K562 (cell line): ENCODE measurements at regions not wholly inside any gene's neighbourhood (a gene's known extent, or its start where the extent isn't known, plus 50 kb on each side); places are given as distances from the start of the nearest gene placed in this dataset.

Experiments
- ATAC-seq: fragments of 200-7000 bp; cut with Tn5 transposase; 3 replicates; pipeline ENCODE4 v1.9.1; 2020; ENCODE audit warnings: moderate library complexity
- BruUV-seq: library from RNA; stranded (reverse); fragments of 400-500 nt; replicated peaks from 2 replicates; lab custom pipeline; 2021; lab: Mats Ljungman, UMichigan
- CTCF ChIA-PET: fragments of 300-600 bp; formaldehyde crosslinking; extraction: SDS; loops from one replicate; lab custom pipeline; 2021; ENCODE audit warnings: low intra/inter-chr PET ratio; lab: Yijun Ruan, JAX
- POLR2A ChIA-PET: fragments of 300-600, 350-650 bp; sonication (Branson Sonifier 250); formaldehyde crosslinking; extraction: SDS; loops from one replicate; lab custom pipeline; 2021; ENCODE audit warnings: antibody characterized with exemption, inconsistent platforms; lab: Yijun Ruan, JAX
- DNase-seq, 4 experiments: peaks; one replicate each; pipeline versions ENCODE4 v3.0.0 to v3.0.0-alpha.2; 2011 to 2018; ENCODE audit warnings: low spot score in 3 of 4, mixed read lengths in 3 of 4; ENCODE audit errors: extremely low read depth in 1 of 4
- FAIRE-seq: peaks from 2 replicates; lab custom pipeline; 2011; peaks lifted over from hg19 to GRCh38; lab: Jason Lieb, UNC
- H2AFZ ChIP-seq: 2 replicates; pipeline ENCODE4 v1.6.0; 2011; ENCODE audit warnings: low read depth, low read length, control low read depth, inconsistent platforms
- H3K27ac ChIP-seq: fragments of 200-600 bp; 3 replicates; pipeline ENCODE4 v1.8.0; 2011; ENCODE audit warnings: low read depth, mild to moderate bottlenecking, control low read depth, inconsistent platforms, low read length, moderate library complexity, mixed read lengths; ENCODE audit errors: extremely low read depth
- H3K27me3 ChIP-seq, 2 experiments: fragments of 300-600 bp in 1 of 2; 2 replicates in 1 of 2; 3 replicates in 1 of 2; pipeline versions ENCODE4 v1.6.0 to v1.8.0; 2011; ENCODE audit warnings: inconsistent platforms in 2 of 2, low read length in 2 of 2, mild to moderate bottlenecking in 1 of 2, mixed read lengths in 1 of 2, moderate library complexity in 1 of 2; ENCODE audit not compliant: control insufficient read depth in 2 of 2, insufficient read depth in 2 of 2
- H3K36me3 ChIP-seq: fragments of 300-600 bp; 3 replicates; pipeline ENCODE4 v1.8.0; 2011; ENCODE audit warnings: mild to moderate bottlenecking, low read length, inconsistent platforms; ENCODE audit not compliant: control insufficient read depth, insufficient read depth
- H3K4me1 ChIP-seq, 2 experiments: fragments of 200-600 bp in 1 of 2; replicated peaks in 1 of 2; 2 replicates in 1 of 2; 3 replicates in 1 of 2; pipeline versions ENCODE4 v1.5.1 to v1.8.0; 2011; ENCODE audit warnings: inconsistent platforms in 2 of 2, low read length in 2 of 2, mild to moderate bottlenecking in 1 of 2, mixed read lengths in 1 of 2, moderate library complexity in 1 of 2; ENCODE audit not compliant: control insufficient read depth in 2 of 2, insufficient read depth in 2 of 2
- H3K4me2 ChIP-seq: 2 replicates; pipeline ENCODE4 v1.6.1; 2011; ENCODE audit warnings: low read length, control low read depth, inconsistent platforms, mixed read lengths; ENCODE audit not compliant: insufficient read depth
- H3K4me3 ChIP-seq: fragments of 200-600 bp; sonication (generic), shearing (Covaris generic); 2 replicates; pipeline ENCODE4 v1.5.1; 2016; ENCODE audit warnings: control low read depth, inconsistent platforms
- H3K79me2 ChIP-seq: fragments of 200-600 bp; 3 replicates; pipeline ENCODE4 v1.8.0; 2011; ENCODE audit warnings: low read length, inconsistent platforms; ENCODE audit not compliant: control insufficient read depth, insufficient read depth
- H3K9ac ChIP-seq, 2 experiments: 2 replicates each; pipeline versions ENCODE4 v1.6.0 to v1.6.1; 2011; ENCODE audit warnings: low read depth in 2 of 2, low read length in 2 of 2, control low read depth in 1 of 2, inconsistent platforms in 1 of 2, mild to moderate bottlenecking in 1 of 2, mixed read lengths in 1 of 2; ENCODE audit not compliant: insufficient read depth in 1 of 2
- H3K9me1 ChIP-seq: one replicate; pipeline ENCODE4 v1.6.0; 2011; ENCODE audit warnings: inconsistent platforms, mild to moderate bottlenecking, low read length, moderate library complexity; ENCODE audit not compliant: control insufficient read depth, insufficient read depth
- H3K9me3 ChIP-seq: replicated peaks from 2 replicates; pipeline ENCODE4 v1.5.1; 2011; ENCODE audit warnings: low read depth, low read length, inconsistent platforms; ENCODE audit not compliant: control insufficient read depth, insufficient read depth
- H4K20me1 ChIP-seq: replicated peaks from 2 replicates; pipeline ENCODE4 v1.6.1; 2011; ENCODE audit warnings: low read length, inconsistent platforms, mixed read lengths; ENCODE audit not compliant: control insufficient read depth, insufficient read depth
- ATF3 ChIP-seq, 2 experiments: fragments of 450-650 bp in 1 of 2; sonication (generic) in 1 of 2; formaldehyde crosslinking in 1 of 2; IDR thresholded peaks in 1 of 2; conservative IDR thresholded peaks in 1 of 2; 2 replicates each; pipeline versions ENCODE4 v1.6.1 to v1.8.1; 2016 to 2023; ENCODE audit warnings: mild to moderate bottlenecking in 2 of 2, moderate library complexity in 2 of 2, inconsistent platforms in 1 of 2, missing genetic modification reagents in 1 of 2
- E4F1 ChIP-seq: fragments of 250-450 bp; sonication (Bioruptor Pico); IDR thresholded peaks from 2 replicates; pipeline ENCODE4 v1.5.0; 2021; ENCODE audit warnings: mild to moderate bottlenecking, borderline replicate concordance
- GABPB2 ChIP-seq: fragments of 250-450 bp; sonication (Bioruptor Pico); conservative IDR thresholded peaks from 2 replicates; pipeline ENCODE4 v1.5.1; 2021; ENCODE audit warnings: mild to moderate bottlenecking
- GTF2B ChIP-seq: IDR thresholded peaks from 2 replicates; pipeline ENCODE4 v1.6.1; 2011; ENCODE audit not compliant: insufficient read length; ENCODE audit errors: extremely low read depth
- MTA3 ChIP-seq: fragments of 450-650 bp; formaldehyde crosslinking; IDR thresholded peaks from 2 replicates; pipeline ENCODE4 v1.6.1; 2017; ENCODE audit warnings: mild to moderate bottlenecking, borderline replicate concordance
- POLR2A ChIP-seq: fragments of 450-650 bp; conservative IDR thresholded peaks from 2 replicates; pipeline ENCODE4 v1.6.1; 2016
- PRPF4 ChIP-seq: fragments of 200-400 bp; formaldehyde crosslinking; IDR thresholded peaks from one replicate; pipeline ENCODE4 v1.6.1; 2017; ENCODE audit warnings: low read length, low read depth, mild to moderate bottlenecking; ENCODE audit not compliant: insufficient read depth, poor library complexity, severe bottlenecking
- ZKSCAN1 ChIP-seq: fragments of 150-350 bp; IDR thresholded peaks from 2 replicates; pipeline ENCODE4 v1.6.1; 2016; ENCODE audit warnings: low read depth, low read length
- ZNF124 ChIP-seq: sonication (generic); formaldehyde crosslinking; IDR thresholded peaks from 2 replicates; pipeline ENCODE4 v1.8.1; 2022; ENCODE audit warnings: missing genetic modification reagents
- WGBS: fragments of 100-300 bp; shearing (Covaris generic); methylation state at CpG from one replicate; pipeline ENCODE4 v1.1.6; 2016; ENCODE audit warnings: low coverage, mixed read lengths; ENCODE audit not compliant: insufficient coverage; ENCODE audit errors: missing lambda C conversion rate; 5-methylcytosine and 5-hydroxymethylcytosine counted together
- in situ Hi-C: fragments of 300-500 bp; cut with MboI; formaldehyde crosslinking; loops from 4 replicates; pipeline ENCODE4 v1.15.0; 2018; ENCODE audit warnings: inconsistent platforms, mixed read lengths
- intact Hi-C: fragments of 100-400 bp; cut with micrococcal nuclease; formaldehyde crosslinking; loops from 2 replicates; pipeline ENCODE4 v1.14.2; 2022
- TF ChIP-seq, protein P1 (sequence below): sonication (generic); formaldehyde crosslinking; IDR thresholded peaks from 2 replicates; pipeline ENCODE4 v1.8.1; 2022; ENCODE audit warnings: missing genetic modification reagents
- TF ChIP-seq, protein P2 (sequence below): sonication (generic); formaldehyde crosslinking; IDR thresholded peaks from 2 replicates; pipeline ENCODE4 v1.8.0; 2022; ENCODE audit warnings: mild to moderate bottlenecking, missing genetic modification reagents

DNA sequence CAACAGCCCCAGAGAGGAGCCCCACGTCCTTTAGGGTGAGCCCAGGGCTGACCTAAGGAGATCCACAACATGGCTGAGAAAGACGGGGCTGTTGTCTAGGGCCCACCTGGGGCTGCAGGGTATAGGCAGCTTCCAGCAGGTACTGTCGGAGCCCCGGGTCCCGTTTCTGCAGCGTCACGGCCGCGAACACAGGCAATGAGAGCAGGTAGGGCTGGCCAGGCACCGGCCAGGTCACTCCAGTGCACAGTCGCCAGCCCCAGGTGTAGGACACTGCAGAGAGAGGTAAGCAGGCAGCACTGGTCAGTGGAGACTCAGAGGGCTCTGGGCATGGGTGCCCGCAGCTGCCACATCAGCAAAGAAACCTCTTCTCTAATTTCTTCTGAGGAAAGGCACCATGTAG lies 115.2 kb downstream of the LITAF start (continued):
- TF ChIP-seq, protein P1, sequence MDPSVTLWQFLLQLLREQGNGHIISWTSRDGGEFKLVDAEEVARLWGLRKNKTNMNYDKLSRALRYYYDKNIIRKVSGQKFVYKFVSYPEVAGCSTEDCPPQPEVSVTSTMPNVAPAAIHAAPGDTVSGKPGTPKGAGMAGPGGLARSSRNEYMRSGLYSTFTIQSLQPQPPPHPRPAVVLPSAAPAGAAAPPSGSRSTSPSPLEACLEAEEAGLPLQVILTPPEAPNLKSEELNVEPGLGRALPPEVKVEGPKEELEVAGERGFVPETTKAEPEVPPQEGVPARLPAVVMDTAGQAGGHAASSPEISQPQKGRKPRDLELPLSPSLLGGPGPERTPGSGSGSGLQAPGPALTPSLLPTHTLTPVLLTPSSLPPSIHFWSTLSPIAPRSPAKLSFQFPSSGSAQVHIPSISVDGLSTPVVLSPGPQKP (CRISPR knock-in tag) = no peak
- TF ChIP-seq GABPB2 (no peak), MTA3 (no peak)

DNA sequence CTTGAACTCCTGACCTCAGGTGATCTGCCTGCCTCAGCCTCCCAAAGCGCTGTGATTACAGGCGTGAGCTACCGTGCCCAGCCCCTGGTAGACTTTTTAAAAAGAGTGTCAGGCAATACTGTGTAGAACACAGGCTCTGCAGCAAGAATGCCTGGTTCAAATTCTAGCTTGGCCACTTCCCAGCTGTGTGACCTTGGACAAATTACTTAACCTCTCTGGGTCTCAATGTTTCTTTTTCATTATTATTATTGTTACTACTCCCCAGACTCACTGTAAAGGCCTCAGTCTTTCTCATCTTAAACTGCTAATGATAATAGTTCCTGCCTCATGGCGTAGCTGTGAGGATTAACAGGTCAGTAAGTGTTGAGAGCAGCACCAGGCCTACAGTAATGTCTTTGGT lies 114.3 kb downstream of the LITAF start:
- CTCF ChIA-PET = no interaction called here
- POLR2A ChIA-PET = interaction anchor here (1.0 to 1.5 kb wide), 2 partner anchors 12 to 64 kb away, joined by 6 read pairs; no protein-coding TSS in a partner anchor
- FAIRE-seq (no peak), ATAC-seq (no peak), DNase-seq (no peak)
- intact Hi-C loops (no loop called here), in situ Hi-C loops (no loop called here)
- Histone ChIP-seq H3K36me3 (no peaks in the 10 kb centered on the region), H3K27me3 (peaks cover 8 to 41% of the 10 kb centered on the region in 2 experiments; a peak in 3 of 5 replicates), H3K4me3 (no peak overlapping the region), H3K9me1 (no peaks in the 10 kb centered on the region), H2AFZ (no peak overlapping the region), H3K9ac (no peak overlapping the region), H3K4me2 (no peak overlapping the region), H3K27ac (no peak overlapping the region), H4K20me1 (no peaks in the 10 kb centered on the region; the same call in 1 of the 2 replicates), H3K9me3 (no peaks in the 10 kb centered on the region), H3K79me2 (no peaks in the 10 kb centered on the region), H3K4me1 (peaks cover 0 to 8% of the 10 kb centered on the region in 2 experiments; a peak in 2 of 5 replicates)
- BruUV-seq = no TSS peak
- 40% methylated on average over 4 of the region's 4 CpGs for WGBS
- TF ChIP-seq ZKSCAN1 (no peak), GTF2B (no peak), ATF3 (IDR thresholded peaks at IDR 0.05) (no peak), ATF3 (CRISPR knock-in tag; conservative IDR thresholded peaks at IDR 0.05) (no peak), E4F1 (no peak), PRPF4 (no peak), POLR2A (no peak), ZNF124 (no peak)
- TF ChIP-seq, protein P2, sequence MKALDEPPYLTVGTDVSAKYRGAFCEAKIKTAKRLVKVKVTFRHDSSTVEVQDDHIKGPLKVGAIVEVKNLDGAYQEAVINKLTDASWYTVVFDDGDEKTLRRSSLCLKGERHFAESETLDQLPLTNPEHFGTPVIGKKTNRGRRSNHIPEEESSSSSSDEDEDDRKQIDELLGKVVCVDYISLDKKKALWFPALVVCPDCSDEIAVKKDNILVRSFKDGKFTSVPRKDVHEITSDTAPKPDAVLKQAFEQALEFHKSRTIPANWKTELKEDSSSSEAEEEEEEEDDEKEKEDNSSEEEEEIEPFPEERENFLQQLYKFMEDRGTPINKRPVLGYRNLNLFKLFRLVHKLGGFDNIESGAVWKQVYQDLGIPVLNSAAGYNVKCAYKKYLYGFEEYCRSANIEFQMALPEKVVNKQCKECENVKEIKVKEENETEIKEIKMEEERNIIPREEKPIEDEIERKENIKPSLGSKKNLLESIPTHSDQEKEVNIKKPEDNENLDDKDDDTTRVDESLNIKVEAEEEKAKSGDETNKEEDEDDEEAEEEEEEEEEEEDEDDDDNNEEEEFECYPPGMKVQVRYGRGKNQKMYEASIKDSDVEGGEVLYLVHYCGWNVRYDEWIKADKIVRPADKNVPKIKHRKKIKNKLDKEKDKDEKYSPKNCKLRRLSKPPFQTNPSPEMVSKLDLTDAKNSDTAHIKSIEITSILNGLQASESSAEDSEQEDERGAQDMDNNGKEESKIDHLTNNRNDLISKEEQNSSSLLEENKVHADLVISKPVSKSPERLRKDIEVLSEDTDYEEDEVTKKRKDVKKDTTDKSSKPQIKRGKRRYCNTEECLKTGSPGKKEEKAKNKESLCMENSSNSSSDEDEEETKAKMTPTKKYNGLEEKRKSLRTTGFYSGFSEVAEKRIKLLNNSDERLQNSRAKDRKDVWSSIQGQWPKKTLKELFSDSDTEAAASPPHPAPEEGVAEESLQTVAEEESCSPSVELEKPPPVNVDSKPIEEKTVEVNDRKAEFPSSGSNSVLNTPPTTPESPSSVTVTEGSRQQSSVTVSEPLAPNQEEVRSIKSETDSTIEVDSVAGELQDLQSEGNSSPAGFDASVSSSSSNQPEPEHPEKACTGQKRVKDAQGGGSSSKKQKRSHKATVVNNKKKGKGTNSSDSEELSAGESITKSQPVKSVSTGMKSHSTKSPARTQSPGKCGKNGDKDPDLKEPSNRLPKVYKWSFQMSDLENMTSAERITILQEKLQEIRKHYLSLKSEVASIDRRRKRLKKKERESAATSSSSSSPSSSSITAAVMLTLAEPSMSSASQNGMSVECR = no peak
